ENCODE measurements at regions not wholly inside any gene's neighbourhood (a gene's known extent, or its start where the extent isn't known, plus 50 kb on each side); places are given as distances from the start of the nearest gene placed in this dataset.

GRCh38 chr7:42494199-42494710 is 257.2 kb upstream of the GLI3 start:
- Histone ChIP-seq H3K36me3 (ENCODE audit: control insufficient read depth, insufficient read depth, low read length) (no peaks in the 10 kb centered on the region), H3K4me1 (ENCODE audit: control insufficient read depth, insufficient read depth, low read length, poor library complexity, severe bottlenecking) (peaks cover 18% of the 10 kb centered on the region), H3K27ac (ENCODE audit: low read depth, low read length, severe bottlenecking) (peak overlapping the region; percentile 70), H3K4me3 (ENCODE audit: extremely low read depth, insufficient read depth, low read length, poor library complexity, severe bottlenecking) (no peak overlapping the region), H3K9me3 (ENCODE audit: control insufficient read depth, low read length) (no peaks in the 10 kb centered on the region)
- WGBS, 2 experiments (ENCODE audit: insufficient coverage in 2 of 2), result 100% methylated on average over 1 to 2 of the region's 5 CpGs

GRCh38 chr7:42493436-42494198 is 256.6 kb upstream of the GLI3 start:
- Histone ChIP-seq H3K4me3 (ENCODE audit: extremely low read depth, insufficient read depth, low read length, poor library complexity, severe bottlenecking) (peak overlapping the region; percentile 42), H3K9me3 (ENCODE audit: control insufficient read depth, low read length) (no peaks in the 10 kb centered on the region), H3K27ac (ENCODE audit: low read depth, low read length, severe bottlenecking) (peak overlapping the region; percentile 70), H3K36me3 (ENCODE audit: control insufficient read depth, insufficient read depth, low read length) (no peaks in the 10 kb centered on the region), H3K4me1 (ENCODE audit: control insufficient read depth, insufficient read depth, low read length, poor library complexity, severe bottlenecking) (peaks cover 18% of the 10 kb centered on the region)
- WGBS, 2 experiments (ENCODE audit: insufficient coverage in 2 of 2), result 2 to 3% methylated on average over 22 of the region's 29 CpGs

GRCh38 chr7:42492920-42493319 is 255.9 kb upstream of the GLI3 start:
- Histone ChIP-seq H3K36me3 (ENCODE audit: control insufficient read depth, insufficient read depth, low read length) (no peaks in the 10 kb centered on the region), H3K4me3 (ENCODE audit: extremely low read depth, insufficient read depth, low read length, poor library complexity, severe bottlenecking) (peak overlapping the region; percentile 42), H3K9me3 (ENCODE audit: control insufficient read depth, low read length) (no peaks in the 10 kb centered on the region), H3K4me1 (ENCODE audit: control insufficient read depth, insufficient read depth, low read length, poor library complexity, severe bottlenecking) (peaks cover 18% of the 10 kb centered on the region), H3K27ac (ENCODE audit: low read depth, low read length, severe bottlenecking) (no peak overlapping the region)
- 85 to 100% methylated on average over 2 to 3 of the region's 7 CpGs for WGBS, 2 experiments (ENCODE audit: insufficient coverage in 2 of 2)

- 83 to 93% methylated on average over 3 of the region's 3 CpGs for WGBS, 2 experiments (ENCODE audit: insufficient coverage in 2 of 2)
- Histone ChIP-seq H3K27ac (ENCODE audit: low read depth, low read length, severe bottlenecking) (no peak overlapping the region), H3K36me3 (ENCODE audit: control insufficient read depth, insufficient read depth, low read length) (no peaks in the 10 kb centered on the region), H3K9me3 (ENCODE audit: control insufficient read depth, low read length) (no peaks in the 10 kb centered on the region), H3K4me1 (ENCODE audit: control insufficient read depth, insufficient read depth, low read length, poor library complexity, severe bottlenecking) (peaks cover 18% of the 10 kb centered on the region), H3K4me3 (ENCODE audit: extremely low read depth, insufficient read depth, low read length, poor library complexity, severe bottlenecking) (no peak overlapping the region)
Measured at GRCh38 chr7:42491106-42491505, 254.1 kb upstream of the GLI3 start.

- no peaks in the 10 kb centered on the region for H3K36me3 ChIP-seq (ENCODE audit: control insufficient read depth, insufficient read depth, low read length)
- H3K4me1 ChIP-seq (ENCODE audit: control insufficient read depth, insufficient read depth, low read length, poor library complexity, severe bottlenecking), result peaks cover 11% of the 10 kb centered on the region
- no peak overlapping the region for H3K27ac ChIP-seq (ENCODE audit: low read depth, low read length, severe bottlenecking)
- no peaks in the 10 kb centered on the region for H3K9me3 ChIP-seq (ENCODE audit: control insufficient read depth, low read length)
- no peak overlapping the region for H3K4me3 ChIP-seq (ENCODE audit: extremely low read depth, insufficient read depth, low read length, poor library complexity, severe bottlenecking)
Measured at GRCh38 chr7:42489299-42489698, 252.3 kb upstream of the GLI3 start.

- H3K4me1 ChIP-seq (ENCODE audit: control insufficient read depth, insufficient read depth, low read length, poor library complexity, severe bottlenecking), result peaks cover 5% of the 10 kb centered on the region
- H3K9me3 ChIP-seq (ENCODE audit: control insufficient read depth, low read length), result no peaks in the 10 kb centered on the region
- H3K36me3 ChIP-seq (ENCODE audit: control insufficient read depth, insufficient read depth, low read length), result no peaks in the 10 kb centered on the region
- no peak overlapping the region for H3K4me3 ChIP-seq (ENCODE audit: extremely low read depth, insufficient read depth, low read length, poor library complexity, severe bottlenecking)
- H3K27ac ChIP-seq (ENCODE audit: low read depth, low read length, severe bottlenecking), result no peak overlapping the region
Measured at GRCh38 chr7:42485301-42485766, 248.3 kb upstream of the GLI3 start.

- WGBS, 2 experiments (ENCODE audit: insufficient coverage in 2 of 2), result 97% methylated on average over 4 of the region's 4 CpGs; no CpG with 5 or more reads in 1 of the 2 experiments
- Histone ChIP-seq H3K4me1 (ENCODE audit: control insufficient read depth, insufficient read depth, low read length, poor library complexity, severe bottlenecking) (peaks cover 16% of the 10 kb centered on the region), H3K9me3 (ENCODE audit: control insufficient read depth, low read length) (no peaks in the 10 kb centered on the region), H3K4me3 (ENCODE audit: extremely low read depth, insufficient read depth, low read length, poor library complexity, severe bottlenecking) (no peak overlapping the region), H3K36me3 (ENCODE audit: control insufficient read depth, insufficient read depth, low read length) (no peaks in the 10 kb centered on the region), H3K27ac (ENCODE audit: low read depth, low read length, severe bottlenecking) (no peak overlapping the region)
Measured at GRCh38 chr7:42483886-42484285, 246.9 kb upstream of the GLI3 start.

- H3K27ac ChIP-seq (ENCODE audit: low read depth, low read length, severe bottlenecking), result no peak overlapping the region
- 86 to 100% methylated on average over 4 to 6 of the region's 9 CpGs for WGBS, 2 experiments (ENCODE audit: insufficient coverage in 2 of 2)
Measured at GRCh38 chr7:42479816-42480633, 243.0 kb upstream of the GLI3 start.

GRCh38 chr7:42479452-42479815 is 242.4 kb upstream of the GLI3 start:
- Histone ChIP-seq H3K36me3 (ENCODE audit: control insufficient read depth, insufficient read depth, low read length) (no peaks in the 10 kb centered on the region), H3K27ac (ENCODE audit: low read depth, low read length, severe bottlenecking) (no peak overlapping the region), H3K4me1 (ENCODE audit: control insufficient read depth, insufficient read depth, low read length, poor library complexity, severe bottlenecking) (peaks cover 19% of the 10 kb centered on the region), H3K4me3 (ENCODE audit: extremely low read depth, insufficient read depth, low read length, poor library complexity, severe bottlenecking) (no peak overlapping the region), H3K9me3 (ENCODE audit: control insufficient read depth, low read length) (no peaks in the 10 kb centered on the region)
- WGBS, 2 experiments (ENCODE audit: insufficient coverage in 2 of 2), result 100% methylated on average over 1 of the region's 3 CpGs; no CpG with 5 or more reads in 1 of the 2 experiments

More at GRCh38 chr7:42479816-42480633, 243.0 kb upstream of the GLI3 start:
- Histone ChIP-seq H3K4me3 (ENCODE audit: extremely low read depth, insufficient read depth, low read length, poor library complexity, severe bottlenecking) (no peak overlapping the region), H3K9me3 (ENCODE audit: control insufficient read depth, low read length) (no peaks in the 10 kb centered on the region), H3K4me1 (ENCODE audit: control insufficient read depth, insufficient read depth, low read length, poor library complexity, severe bottlenecking) (peaks cover 19% of the 10 kb centered on the region), H3K36me3 (ENCODE audit: control insufficient read depth, insufficient read depth, low read length) (no peaks in the 10 kb centered on the region)

GRCh38 chr7:42478717-42479116 is 241.7 kb upstream of the GLI3 start:
- Histone ChIP-seq H3K4me1 (ENCODE audit: control insufficient read depth, insufficient read depth, low read length, poor library complexity, severe bottlenecking) (peaks cover 19% of the 10 kb centered on the region), H3K4me3 (ENCODE audit: extremely low read depth, insufficient read depth, low read length, poor library complexity, severe bottlenecking) (no peak overlapping the region), H3K27ac (ENCODE audit: low read depth, low read length, severe bottlenecking) (no peak overlapping the region), H3K36me3 (ENCODE audit: control insufficient read depth, insufficient read depth, low read length) (no peaks in the 10 kb centered on the region), H3K9me3 (ENCODE audit: control insufficient read depth, low read length) (no peaks in the 10 kb centered on the region)
- WGBS, 2 experiments (ENCODE audit: insufficient coverage in 2 of 2), result 88 to 98% methylated on average over 6 of the region's 6 CpGs

Data from mesodermal cell (in vitro differentiated cells).